ENCODE measurements at regions not wholly inside any gene's neighbourhood (a gene's known extent, or its start where the extent isn't known, plus 50 kb on each side); places are given as distances from the start of the nearest gene placed in this dataset.

- TF ChIP-seq MYC (IDR thresholded peaks at IDR 0.05; ENCODE audit: low read depth, low read length), result no peak
- TF ChIP-seq, protein P1, sequence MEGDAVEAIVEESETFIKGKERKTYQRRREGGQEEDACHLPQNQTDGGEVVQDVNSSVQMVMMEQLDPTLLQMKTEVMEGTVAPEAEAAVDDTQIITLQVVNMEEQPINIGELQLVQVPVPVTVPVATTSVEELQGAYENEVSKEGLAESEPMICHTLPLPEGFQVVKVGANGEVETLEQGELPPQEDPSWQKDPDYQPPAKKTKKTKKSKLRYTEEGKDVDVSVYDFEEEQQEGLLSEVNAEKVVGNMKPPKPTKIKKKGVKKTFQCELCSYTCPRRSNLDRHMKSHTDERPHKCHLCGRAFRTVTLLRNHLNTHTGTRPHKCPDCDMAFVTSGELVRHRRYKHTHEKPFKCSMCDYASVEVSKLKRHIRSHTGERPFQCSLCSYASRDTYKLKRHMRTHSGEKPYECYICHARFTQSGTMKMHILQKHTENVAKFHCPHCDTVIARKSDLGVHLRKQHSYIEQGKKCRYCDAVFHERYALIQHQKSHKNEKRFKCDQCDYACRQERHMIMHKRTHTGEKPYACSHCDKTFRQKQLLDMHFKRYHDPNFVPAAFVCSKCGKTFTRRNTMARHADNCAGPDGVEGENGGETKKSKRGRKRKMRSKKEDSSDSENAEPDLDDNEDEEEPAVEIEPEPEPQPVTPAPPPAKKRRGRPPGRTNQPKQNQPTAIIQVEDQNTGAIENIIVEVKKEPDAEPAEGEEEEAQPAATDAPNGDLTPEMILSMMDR (IDR thresholded peaks at IDR 0.05; ENCODE audit: extremely low read depth in 1 of 2, insufficient read depth in 1 of 2, low read depth in 1 of 2, low read length in 2 of 2), result no peak
- TF ChIP-seq POLR2AphosphoS5 (IDR thresholded peaks at IDR 0.05; ENCODE audit: insufficient read depth, low read depth, low read length), result no peak
- no peak for TF ChIP-seq MAX (IDR thresholded peaks at IDR 0.05; ENCODE audit: insufficient read depth, insufficient read length)
- no peak for TF ChIP-seq EZH2 (IDR thresholded peaks at IDR 0.05; ENCODE audit: borderline replicate concordance, low read depth, low read length, severe bottlenecking)
- no peak for TF ChIP-seq POLR2A (IDR thresholded peaks at IDR 0.05; ENCODE audit: low read depth, low read length)
Observed at GRCh38 chr5:4212981-4213819, 617.6 kb downstream of the IRX1 start.
